ENCODE measurements at regions not wholly inside any gene's neighbourhood (a gene's known extent, or its start where the extent isn't known, plus 50 kb on each side); places are given as distances from the start of the nearest gene placed in this dataset.
"Not testable (repeated sequence)": the region's sequence is repeated elsewhere in the genome, so short reads cannot be mapped to it uniquely, and the experiment has no call there.

GRCh38 chr5:13581914-13582313, 362.6 kb downstream of the DNAH5 start:
- intact Hi-C loops (cut with micrococcal nuclease; ENCODE audit: unreplicated experiment) = no loop called here
- BruUV-seq (replicated peaks) = no TSS peak

DNA sequence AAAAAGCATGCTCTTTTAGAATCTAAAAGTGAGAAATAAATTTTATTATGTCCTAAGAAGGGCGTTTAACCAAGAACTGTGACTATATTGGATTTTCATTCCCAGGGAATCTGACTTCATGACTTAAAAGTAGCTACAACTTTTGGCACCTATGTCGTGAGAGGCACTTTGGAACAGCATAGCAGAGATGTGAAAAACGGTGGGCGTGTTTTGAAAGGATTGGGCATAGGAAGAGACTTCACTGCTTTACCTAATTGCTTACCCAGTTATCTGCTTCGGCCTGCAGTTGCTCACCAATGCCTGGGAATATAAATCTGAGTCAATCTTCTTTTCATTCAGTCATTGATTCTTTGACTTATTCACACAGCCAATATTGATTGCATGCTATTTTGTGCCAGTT, 363.4 kb downstream of the DNAH5 start:
- H3K9me2 ChIP-seq (ENCODE audit: insufficient read depth, low read length) = no peaks in the 10 kb centered on the region
- H3K4me1 ChIP-seq (ENCODE audit: insufficient read depth, low read length, poor library complexity, severe bottlenecking) = no peaks in the 10 kb centered on the region
- H3K4me3 ChIP-seq (ENCODE audit: low read depth, low read length, poor library complexity, severe bottlenecking) = no peak overlapping the region
- no peaks in the 10 kb centered on the region for H3K9me3 ChIP-seq (ENCODE audit: low read length)
- H3K79me2 ChIP-seq (ENCODE audit: insufficient read depth, low read depth, low read length) = no peaks in the 10 kb centered on the region
- no peak overlapping the region for H3K27ac ChIP-seq (ENCODE audit: low read depth, low read length, poor library complexity, severe bottlenecking)
- no peaks in the 10 kb centered on the region for H4K20me1 ChIP-seq (ENCODE audit: insufficient read depth, low read length)
- no peak overlapping the region for H3K4me2 ChIP-seq (ENCODE audit: low read length)
- DNase-seq (ENCODE audit: low spot score) = no peak
- no peaks in the 10 kb centered on the region for H3K36me3 ChIP-seq (ENCODE audit: insufficient read depth, low read length)
- CTCF ChIA-PET (ENCODE audit: unreplicated experiment) = no interaction called here
- H2AFZ ChIP-seq (ENCODE audit: low read length) = no peak overlapping the region
- intact Hi-C loops (cut with micrococcal nuclease; ENCODE audit: unreplicated experiment) = no loop called here
- no TSS peak for BruUV-seq (replicated peaks)
- TF ChIP-seq EZH2phosphoT487 (IDR thresholded peaks at IDR 0.05; ENCODE audit: borderline replicate concordance, low read depth, low read length) = no peak
- no peak for TF ChIP-seq CTCF (conservative IDR thresholded peaks at IDR 0.05; ENCODE audit: low read length)
- POLR2A ChIA-PET = no interaction called here

More at GRCh38 chr5:13581914-13582313, 362.6 kb downstream of the DNAH5 start:
- Histone ChIP-seq H3K36me3 (ENCODE audit: insufficient read depth, low read length) (no peaks in the 10 kb centered on the region), H4K20me1 (ENCODE audit: insufficient read depth, low read length) (no peaks in the 10 kb centered on the region), H3K4me1 (ENCODE audit: insufficient read depth, low read length, poor library complexity, severe bottlenecking) (no peaks in the 10 kb centered on the region), H3K4me3 (ENCODE audit: low read depth, low read length, poor library complexity, severe bottlenecking) (no peak overlapping the region), H3K9me3 (ENCODE audit: low read length) (no peaks in the 10 kb centered on the region), H3K27ac (ENCODE audit: low read depth, low read length, poor library complexity, severe bottlenecking) (no peak overlapping the region), H3K79me2 (ENCODE audit: insufficient read depth, low read depth, low read length) (no peaks in the 10 kb centered on the region), H2AFZ (ENCODE audit: low read length) (no peak overlapping the region), H3K4me2 (ENCODE audit: low read length) (no peak overlapping the region), H3K9me2 (ENCODE audit: insufficient read depth, low read length) (no peaks in the 10 kb centered on the region)
- CTCF ChIA-PET (ENCODE audit: unreplicated experiment) = no interaction called here
- TF ChIP-seq EZH2phosphoT487 (IDR thresholded peaks at IDR 0.05; ENCODE audit: borderline replicate concordance, low read depth, low read length) = no peak
- TF ChIP-seq CTCF (conservative IDR thresholded peaks at IDR 0.05; ENCODE audit: low read length) = no peak
- no peak for DNase-seq (ENCODE audit: low spot score)
- POLR2A ChIA-PET = no interaction called here

DNA sequence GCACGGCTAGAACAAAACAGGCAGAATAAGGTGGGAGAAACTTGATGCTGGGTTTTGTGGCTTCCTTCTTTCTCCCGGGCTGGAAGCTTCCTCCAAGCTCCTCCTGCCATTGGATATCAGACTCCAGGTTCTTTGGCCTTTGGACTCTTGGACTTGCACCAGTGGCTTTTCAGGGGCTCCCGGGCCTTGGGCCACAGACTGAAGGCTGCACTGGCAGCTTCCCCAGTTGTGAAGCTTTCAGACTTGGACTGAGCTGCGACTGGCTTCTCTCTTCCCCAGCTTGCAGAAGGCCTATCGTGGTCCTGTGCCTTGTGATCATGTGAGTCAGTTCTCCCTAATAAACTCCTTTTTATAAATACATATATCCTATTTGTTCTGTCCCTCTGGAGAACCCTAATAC, 364.4 kb downstream of the DNAH5 start:
- CTCF ChIA-PET (ENCODE audit: unreplicated experiment) = no interaction called here

GRCh38 chr5:13579091-13579490, 365.4 kb downstream of the DNAH5 start:
- intact Hi-C loops (cut with micrococcal nuclease; ENCODE audit: unreplicated experiment) = not testable (repeated sequence)

More for the DNA sequence above, 364.4 kb downstream of the DNAH5 start:
- Histone ChIP-seq H3K79me2 (ENCODE audit: insufficient read depth, low read depth, low read length) (no peaks in the 10 kb centered on the region), H3K4me1 (ENCODE audit: insufficient read depth, low read length, poor library complexity, severe bottlenecking) (no peaks in the 10 kb centered on the region), H3K36me3 (ENCODE audit: insufficient read depth, low read length) (no peaks in the 10 kb centered on the region), H3K4me3 (ENCODE audit: low read depth, low read length, poor library complexity, severe bottlenecking) (no peak overlapping the region), H2AFZ (ENCODE audit: low read length) (no peak overlapping the region), H3K9me2 (ENCODE audit: insufficient read depth, low read length) (no peaks in the 10 kb centered on the region), H3K9me3 (ENCODE audit: low read length) (no peaks in the 10 kb centered on the region), H4K20me1 (ENCODE audit: insufficient read depth, low read length) (no peaks in the 10 kb centered on the region), H3K4me2 (ENCODE audit: low read length) (no peak overlapping the region), H3K27ac (ENCODE audit: low read depth, low read length, poor library complexity, severe bottlenecking) (no peak overlapping the region)
- TF ChIP-seq EZH2phosphoT487 (IDR thresholded peaks at IDR 0.05; ENCODE audit: borderline replicate concordance, low read depth, low read length) = no peak
- TF ChIP-seq CTCF (conservative IDR thresholded peaks at IDR 0.05; ENCODE audit: low read length) = no peak
- DNase-seq (ENCODE audit: low spot score) = no peak
- intact Hi-C loops (cut with micrococcal nuclease; ENCODE audit: unreplicated experiment) = no loop called here
- BruUV-seq (replicated peaks) = no TSS peak
- POLR2A ChIA-PET = interaction anchor here (0.6 kb wide), 2 partner anchors 119 to 1926 kb away, joined by 3 read pairs; no protein-coding TSS in a partner anchor

More at GRCh38 chr5:13579091-13579490, 365.4 kb downstream of the DNAH5 start:
- DNase-seq (ENCODE audit: low spot score); H3K9me3 ChIP-seq (ENCODE audit: low read length); BruUV-seq (replicated peaks); CTCF ChIA-PET (ENCODE audit: unreplicated experiment); H3K27ac ChIP-seq (ENCODE audit: low read depth, low read length, poor library complexity, severe bottlenecking); H3K4me3 ChIP-seq (ENCODE audit: low read depth, low read length, poor library complexity, severe bottlenecking); H3K4me1 ChIP-seq (ENCODE audit: insufficient read depth, low read length, poor library complexity, severe bottlenecking); H3K4me2 ChIP-seq (ENCODE audit: low read length); H3K79me2 ChIP-seq (ENCODE audit: insufficient read depth, low read depth, low read length); H3K36me3 ChIP-seq (ENCODE audit: insufficient read depth, low read length); H4K20me1 ChIP-seq (ENCODE audit: insufficient read depth, low read length); H3K9me2 ChIP-seq (ENCODE audit: insufficient read depth, low read length); H2AFZ ChIP-seq (ENCODE audit: low read length): not testable (repeated sequence)
- POLR2A ChIA-PET = interaction anchor here (0.7 kb wide), 1 partner anchor 361 kb away, joined by 3 read pairs; no protein-coding TSS in a partner anchor
